ENCODE measurements at regions not wholly inside any gene's neighbourhood (a gene's known extent, or its start where the extent isn't known, plus 50 kb on each side); places are given as distances from the start of the nearest gene placed in this dataset.

DNA sequence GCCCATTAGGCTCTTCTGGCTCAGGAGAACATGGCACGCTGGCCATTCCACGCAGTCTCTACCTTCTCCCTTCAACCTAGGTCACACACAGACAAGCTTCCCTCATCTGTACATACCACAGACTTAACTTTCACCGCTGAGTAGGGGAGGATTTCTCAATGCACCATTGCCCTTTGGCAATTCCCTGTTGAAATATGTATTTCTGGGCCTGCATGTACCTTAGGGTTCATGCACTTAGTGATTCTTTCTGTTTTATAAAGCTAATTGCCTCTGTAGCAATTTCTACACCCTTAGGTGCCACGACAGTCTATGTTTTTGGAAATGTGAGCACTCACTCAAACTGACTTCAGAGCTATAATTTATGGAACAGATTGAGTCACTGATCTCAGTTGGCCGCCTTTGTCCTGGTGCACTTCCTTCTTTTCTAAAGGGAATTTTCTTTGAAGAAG, 253.8 kb upstream of the PRDM1 start:
- Mint-ChIP-seq H3K27me3 (ENCODE audit: unreplicated experiment) (no peaks in the 10 kb centered on the region), H3K9me3 (ENCODE audit: unreplicated experiment) (no peaks in the 10 kb centered on the region), H3K4me3 (ENCODE audit: unreplicated experiment) (no peak overlapping the region), H3K36me3 (ENCODE audit: low read depth, unreplicated experiment) (no peaks in the 10 kb centered on the region), H3K4me1 (ENCODE audit: unreplicated experiment) (no peaks in the 10 kb centered on the region), H3K27ac (ENCODE audit: unreplicated experiment) (no peak overlapping the region)
- TF ChIP-seq, protein P1, sequence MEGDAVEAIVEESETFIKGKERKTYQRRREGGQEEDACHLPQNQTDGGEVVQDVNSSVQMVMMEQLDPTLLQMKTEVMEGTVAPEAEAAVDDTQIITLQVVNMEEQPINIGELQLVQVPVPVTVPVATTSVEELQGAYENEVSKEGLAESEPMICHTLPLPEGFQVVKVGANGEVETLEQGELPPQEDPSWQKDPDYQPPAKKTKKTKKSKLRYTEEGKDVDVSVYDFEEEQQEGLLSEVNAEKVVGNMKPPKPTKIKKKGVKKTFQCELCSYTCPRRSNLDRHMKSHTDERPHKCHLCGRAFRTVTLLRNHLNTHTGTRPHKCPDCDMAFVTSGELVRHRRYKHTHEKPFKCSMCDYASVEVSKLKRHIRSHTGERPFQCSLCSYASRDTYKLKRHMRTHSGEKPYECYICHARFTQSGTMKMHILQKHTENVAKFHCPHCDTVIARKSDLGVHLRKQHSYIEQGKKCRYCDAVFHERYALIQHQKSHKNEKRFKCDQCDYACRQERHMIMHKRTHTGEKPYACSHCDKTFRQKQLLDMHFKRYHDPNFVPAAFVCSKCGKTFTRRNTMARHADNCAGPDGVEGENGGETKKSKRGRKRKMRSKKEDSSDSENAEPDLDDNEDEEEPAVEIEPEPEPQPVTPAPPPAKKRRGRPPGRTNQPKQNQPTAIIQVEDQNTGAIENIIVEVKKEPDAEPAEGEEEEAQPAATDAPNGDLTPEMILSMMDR (IDR thresholded peaks at IDR 0.05; ENCODE audit: unreplicated experiment): no peak
- no peak for DNase-seq (ENCODE audit: low spot score)

DNA sequence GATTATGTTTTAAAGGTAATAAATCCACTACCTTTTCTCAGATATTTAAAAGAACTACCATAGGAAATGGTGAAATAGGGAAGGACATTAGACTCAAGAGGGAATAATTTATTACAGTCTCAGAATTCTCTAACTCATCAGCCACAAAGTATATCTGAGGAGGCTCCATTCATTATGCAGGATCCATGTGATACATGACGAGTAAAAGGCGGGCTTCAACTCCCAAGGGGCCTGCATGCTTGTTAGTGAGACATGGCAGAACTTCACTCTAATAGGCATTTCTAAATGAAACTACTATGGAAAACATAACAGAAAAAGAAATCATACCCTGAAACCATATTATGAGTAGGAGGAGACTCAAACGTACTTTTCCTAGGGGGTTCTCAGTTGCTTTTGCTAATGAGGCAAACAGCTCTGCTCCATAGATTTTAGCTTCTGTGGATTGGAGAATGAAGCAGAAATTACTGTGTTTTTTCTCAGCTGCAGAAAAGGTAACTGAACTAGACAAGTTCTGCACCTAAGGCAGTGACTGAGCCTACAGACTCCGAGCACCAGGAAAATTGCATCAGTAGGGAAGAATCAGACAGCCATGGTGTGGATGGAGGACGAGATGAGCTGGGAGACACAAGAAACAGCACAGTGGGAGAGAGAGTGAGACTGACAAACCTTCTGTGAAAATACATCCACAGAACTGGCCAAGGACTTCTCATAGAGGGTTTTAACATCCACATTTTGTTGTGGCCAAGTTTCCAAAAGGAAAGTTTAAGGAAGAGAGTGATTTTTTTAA, 254.6 kb upstream of the PRDM1 start:
- Mint-ChIP-seq H3K36me3 (ENCODE audit: low read depth, unreplicated experiment) (no peaks in the 10 kb centered on the region), H3K4me1 (ENCODE audit: unreplicated experiment) (no peaks in the 10 kb centered on the region), H3K27me3 (ENCODE audit: unreplicated experiment) (no peaks in the 10 kb centered on the region), H3K9me3 (ENCODE audit: unreplicated experiment) (no peaks in the 10 kb centered on the region), H3K27ac (ENCODE audit: unreplicated experiment) (no peak overlapping the region), H3K4me3 (ENCODE audit: unreplicated experiment) (no peak overlapping the region)
- TF ChIP-seq, protein P1 (IDR thresholded peaks at IDR 0.05; ENCODE audit: unreplicated experiment): no peak
- no peak for DNase-seq (ENCODE audit: low spot score)

DNA sequence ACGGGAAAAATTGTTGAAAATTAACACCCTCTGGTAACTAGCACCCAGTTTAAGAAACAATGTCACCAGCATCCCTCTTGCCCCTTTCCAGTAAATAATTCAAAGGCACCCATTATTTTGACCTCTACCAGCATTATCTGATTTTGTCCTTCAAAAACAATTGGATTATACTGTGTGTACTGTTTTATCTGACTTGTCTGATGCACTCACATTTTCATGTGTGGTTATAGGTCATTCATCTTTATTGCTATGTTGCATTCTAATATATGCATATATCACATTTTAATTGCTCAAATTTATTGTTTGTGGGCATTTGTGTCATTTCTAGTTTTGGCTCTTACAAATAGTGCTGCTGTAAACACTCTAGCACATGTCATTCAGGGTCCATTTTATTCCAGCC, 260.9 kb upstream of the PRDM1 start:
- H3K27me3 Mint-ChIP-seq (ENCODE audit: unreplicated experiment): no peaks in the 10 kb centered on the region

DNA sequence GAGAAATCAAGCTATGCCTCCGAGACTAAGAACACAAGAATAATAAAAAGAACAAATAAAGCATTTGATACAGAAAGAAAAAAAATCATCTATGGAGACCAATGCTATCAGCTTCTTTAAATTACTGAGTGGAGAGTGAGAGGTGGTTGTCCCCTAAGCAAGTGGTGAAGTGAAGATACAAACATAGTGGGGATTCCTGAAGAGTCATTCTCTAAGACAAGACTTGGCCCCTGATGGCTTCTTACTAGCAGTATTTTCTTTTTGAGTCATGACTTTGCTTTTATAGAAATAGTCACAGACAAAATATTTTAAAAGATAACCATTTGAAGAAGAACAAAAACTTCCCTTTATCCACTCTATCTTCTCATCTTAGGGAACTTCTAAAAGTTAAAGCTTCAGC, 261.4 kb upstream of the PRDM1 start:
- Mint-ChIP-seq H3K27ac (ENCODE audit: unreplicated experiment) (no peak overlapping the region), H3K4me1 (ENCODE audit: unreplicated experiment) (peaks cover 2% of the 10 kb centered on the region), H3K36me3 (ENCODE audit: low read depth, unreplicated experiment) (no peaks in the 10 kb centered on the region), H3K27me3 (ENCODE audit: unreplicated experiment) (no peaks in the 10 kb centered on the region), H3K4me3 (ENCODE audit: unreplicated experiment) (no peak overlapping the region), H3K9me3 (ENCODE audit: unreplicated experiment) (no peaks in the 10 kb centered on the region)
- TF ChIP-seq, protein P1 (IDR thresholded peaks at IDR 0.05; ENCODE audit: unreplicated experiment): no peak
- DNase-seq (ENCODE audit: low spot score): no peak

More for the DNA sequence above, 260.9 kb upstream of the PRDM1 start:
- no peak overlapping the region for H3K4me3 Mint-ChIP-seq (ENCODE audit: unreplicated experiment)
- H3K27ac Mint-ChIP-seq (ENCODE audit: unreplicated experiment): no peak overlapping the region
- no peaks in the 10 kb centered on the region for H3K4me1 Mint-ChIP-seq (ENCODE audit: unreplicated experiment)
- H3K36me3 Mint-ChIP-seq (ENCODE audit: low read depth, unreplicated experiment): no peaks in the 10 kb centered on the region
- TF ChIP-seq, protein P1 (IDR thresholded peaks at IDR 0.05; ENCODE audit: unreplicated experiment): no peak
- H3K9me3 Mint-ChIP-seq (ENCODE audit: unreplicated experiment): no peaks in the 10 kb centered on the region
- no peak for DNase-seq (ENCODE audit: low spot score)

DNA sequence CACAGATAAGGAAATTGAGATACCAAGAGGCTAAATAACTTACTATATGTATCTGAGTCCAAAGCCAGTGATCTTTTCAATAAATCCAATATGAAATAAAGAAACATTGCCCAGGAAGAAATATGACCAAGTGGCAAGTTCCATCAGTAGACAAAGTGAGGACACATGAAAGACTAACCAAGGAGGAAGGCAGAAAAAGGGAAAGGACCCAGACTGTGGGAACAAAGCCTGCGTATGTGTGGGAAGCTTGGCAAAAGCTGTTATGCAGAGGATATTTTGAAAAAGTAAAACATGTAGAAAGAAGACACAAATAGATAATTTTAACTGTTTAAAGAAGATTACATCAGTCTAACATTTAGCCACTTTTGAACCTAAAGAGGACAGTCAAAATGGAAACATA, 264.4 kb upstream of the PRDM1 start:
- H3K4me3 Mint-ChIP-seq (ENCODE audit: unreplicated experiment): no peak overlapping the region
- peaks cover 2% of the 10 kb centered on the region for H3K4me1 Mint-ChIP-seq (ENCODE audit: unreplicated experiment)
- H3K36me3 Mint-ChIP-seq (ENCODE audit: low read depth, unreplicated experiment): no peaks in the 10 kb centered on the region
- no peaks in the 10 kb centered on the region for H3K27me3 Mint-ChIP-seq (ENCODE audit: unreplicated experiment)
- H3K9me3 Mint-ChIP-seq (ENCODE audit: unreplicated experiment): no peaks in the 10 kb centered on the region
- DNase-seq (ENCODE audit: low spot score): no peak
- TF ChIP-seq, protein P1 (IDR thresholded peaks at IDR 0.05; ENCODE audit: unreplicated experiment): no peak
- H3K27ac Mint-ChIP-seq (ENCODE audit: unreplicated experiment): no peak overlapping the region
